ENCODE measurements at regions not wholly inside any gene's neighbourhood (a gene's known extent, or its start where the extent isn't known, plus 50 kb on each side); places are given as distances from the start of the nearest gene placed in this dataset.

- no peak overlapping the region for H2AK5ac ChIP-seq (ENCODE audit: low read depth, low read length)
- no peak overlapping the region for H3K9ac ChIP-seq (ENCODE audit: low read depth, low read length)
- H2BK15ac ChIP-seq (ENCODE audit: low read depth, low read length): no peak overlapping the region
- H3K56ac ChIP-seq (ENCODE audit: extremely low read depth, insufficient read depth, low read length): no peak overlapping the region
- dilution Hi-C loops (cut with HindIII; ENCODE audit: low sequenced_read_pairs, unreplicated experiment): no loop called here
- H3K23ac ChIP-seq (ENCODE audit: low read depth, low read length): no peak overlapping the region
- H4K91ac ChIP-seq (ENCODE audit: insufficient read depth, low read depth, low read length): no peak overlapping the region
- H3K18ac ChIP-seq (ENCODE audit: low read depth, low read length): no peak overlapping the region
- no peak overlapping the region for H3K4me3 ChIP-seq (ENCODE audit: insufficient read depth, low read depth, low read length)
- H3K27me3 ChIP-seq (ENCODE audit: control insufficient read depth, insufficient read depth, low read length): peaks cover 4% of the 10 kb centered on the region
- H2AK9ac ChIP-seq (replicated peaks; ENCODE audit: low read depth, low read length, poor library complexity): no peak overlapping the region
- DNase-seq: no peak
- H3K14ac ChIP-seq (replicated peaks; ENCODE audit: low read depth, low read length): no peak overlapping the region
- CTCF ChIA-PET: interaction anchor here (0.9 kb wide), 1 partner anchor 654 kb away, joined by 3 read pairs; no protein-coding TSS in a partner anchor
- H2BK20ac ChIP-seq (ENCODE audit: low read depth, low read length): no peak overlapping the region
- POLR2A ChIA-PET (ENCODE audit: unreplicated experiment): interaction anchor here (0.6 kb wide), 1 partner anchor 323 kb away, joined by 3 read pairs; no protein-coding TSS in a partner anchor
- H3K9me3 ChIP-seq (ENCODE audit: control insufficient read depth, insufficient read depth, low read length): 0 out of 2 replicates have a peak, but pooled peaks cover 3% of the 10 kb centered on the region
- intact Hi-C loops (cut with micrococcal nuclease): no loop called here
- H2BK120ac ChIP-seq (ENCODE audit: low read depth, low read length): no peak overlapping the region
- TF ChIP-seq RFX5 (IDR thresholded peaks at IDR 0.05; ENCODE audit: low read depth, low read length) (no peak), RAD21 (IDR thresholded peaks at IDR 0.05; ENCODE audit: low read length) (no peak), BHLHE40 (IDR thresholded peaks at IDR 0.05; ENCODE audit: low read depth, low read length) (no peak), MXI1 (IDR thresholded peaks at IDR 0.05; ENCODE audit: borderline replicate concordance, low read depth, low read length) (no peak), NFE2L2 (IDR thresholded peaks at IDR 0.05; ENCODE audit: low read depth, low read length) (no peak), ELK1 (IDR thresholded peaks at IDR 0.05; ENCODE audit: borderline replicate concordance, low read depth, low read length) (no peak)
- no peak overlapping the region for H2BK5ac ChIP-seq (ENCODE audit: low read depth, low read length, poor library complexity, severe bottlenecking)
- no peak overlapping the region for H3K4me2 ChIP-seq (ENCODE audit: low read depth, low read length)
- H4K20me1 ChIP-seq (ENCODE audit: insufficient read depth, low read length): no peaks in the 10 kb centered on the region
- no CpG with 5 or more reads among the region's 9 CpGs for WGBS, 2 experiments (ENCODE audit: extremely low coverage in 2 of 2, insufficient read length in 1 of 2)
- no peaks in the 10 kb centered on the region for H3K9me1 ChIP-seq (ENCODE audit: insufficient read depth, low read length)
- no peak overlapping the region for H3K27ac ChIP-seq (ENCODE audit: insufficient read depth, low read length)
- ATAC-seq (ENCODE audit: low read depth): no peak
- no peaks in the 10 kb centered on the region; the same call in 1 of the 2 replicates for H3K4me1 ChIP-seq (ENCODE audit: control insufficient read depth, insufficient read depth, low read length)
- H3K4ac ChIP-seq (ENCODE audit: low read depth, low read length): no peak overlapping the region
- no TSS peak for BruUV-seq (replicated peaks)
- H4K8ac ChIP-seq (ENCODE audit: low read depth in 2 of 2, low read length in 2 of 2): no peak overlapping the region
- in situ Hi-C loops (cut with MboI; ENCODE audit: low sequenced_read_pairs): no loop called here
- no peak overlapping the region for H4K5ac ChIP-seq (ENCODE audit: low read depth, low read length)
- no peaks in the 10 kb centered on the region for H3K79me1 ChIP-seq (ENCODE audit: low read depth in 1 of 2, low read length in 2 of 2)
- H2AFZ ChIP-seq (replicated peaks; ENCODE audit: low read length, poor library complexity): no peak overlapping the region
- no peaks in the 10 kb centered on the region for H3K36me3 ChIP-seq (ENCODE audit: control insufficient read depth, insufficient read depth, low read length)
Observed at GRCh38 chr20:11248687-11249638, 575.2 kb upstream of the JAG1 start.
